Lower lobe of right lung (tissue), 2 donors: ENCODE measurements at regions not wholly inside any gene's neighbourhood (a gene's known extent, or its start where the extent isn't known, plus 50 kb on each side); places are given as distances from the start of the nearest gene placed in this dataset.
"Not testable (repeated sequence)": the region's sequence is repeated elsewhere in the genome, so short reads cannot be mapped to it uniquely, and the experiment has no call there.

Source experiments
- ATAC-seq, 2 donors: fragments of 200-7000 bp; cut with Tn5 transposase; one replicate each; pipeline ENCODE4 v1.9.1; 2020 to 2022; ENCODE audit warnings: mild to moderate bottlenecking in 2 of 2, moderate library complexity in 2 of 2
- DNase-seq: peaks from one replicate; pipeline ENCODE4 v3.0.0-alpha.2; 2020
- H3K27ac ChIP-seq: fragments of 200-600 bp; one replicate; pipeline ENCODE4 v1.8.0; 2022
- H3K27me3 ChIP-seq: fragments of 200-600 bp; one replicate; pipeline ENCODE4 v1.8.0; 2022; ENCODE audit warnings: low read depth
- H3K36me3 ChIP-seq: fragments of 200-600 bp; one replicate; pipeline ENCODE4 v1.8.0; 2022; ENCODE audit warnings: mild to moderate bottlenecking
- H3K4me1 ChIP-seq: fragments of 200-600 bp; one replicate; pipeline ENCODE4 v1.8.0; 2022
- H3K4me3 ChIP-seq: fragments of 200-600 bp; one replicate; pipeline ENCODE4 v1.8.0; 2022; ENCODE audit warnings: mild to moderate bottlenecking
- H3K9me3 ChIP-seq: fragments of 200-600 bp; one replicate; pipeline ENCODE4 v1.8.0; 2022
- intact Hi-C: fragments of 100-400 bp; cut with DNase I; formaldehyde crosslinking; loops from one replicate; pipeline ENCODE4 v1.11.0; 2022
- TF ChIP-seq, protein P1 (sequence below): fragments of 200-600 bp; IDR thresholded peaks from one replicate; pipeline ENCODE4 v1.8.0; 2022; ENCODE audit warnings: antibody characterized with exemption, mild to moderate bottlenecking
- donor health status: DM: no; HTN: yes; CAD: no; lungs with severe emphysema.

GRCh38 chr5:50320131-50320749 is 120.8 kb downstream of the EMB start:
- DNase-seq (no peak), ATAC-seq (no peak)
- Histone ChIP-seq H3K9me3 (no peaks in the 10 kb centered on the region), H3K27me3 (no peaks in the 10 kb centered on the region), H3K4me1 (no peaks in the 10 kb centered on the region), H3K4me3 (no peak overlapping the region), H3K36me3 (no peaks in the 10 kb centered on the region), H3K27ac (no peak overlapping the region)
- TF ChIP-seq, protein P1, sequence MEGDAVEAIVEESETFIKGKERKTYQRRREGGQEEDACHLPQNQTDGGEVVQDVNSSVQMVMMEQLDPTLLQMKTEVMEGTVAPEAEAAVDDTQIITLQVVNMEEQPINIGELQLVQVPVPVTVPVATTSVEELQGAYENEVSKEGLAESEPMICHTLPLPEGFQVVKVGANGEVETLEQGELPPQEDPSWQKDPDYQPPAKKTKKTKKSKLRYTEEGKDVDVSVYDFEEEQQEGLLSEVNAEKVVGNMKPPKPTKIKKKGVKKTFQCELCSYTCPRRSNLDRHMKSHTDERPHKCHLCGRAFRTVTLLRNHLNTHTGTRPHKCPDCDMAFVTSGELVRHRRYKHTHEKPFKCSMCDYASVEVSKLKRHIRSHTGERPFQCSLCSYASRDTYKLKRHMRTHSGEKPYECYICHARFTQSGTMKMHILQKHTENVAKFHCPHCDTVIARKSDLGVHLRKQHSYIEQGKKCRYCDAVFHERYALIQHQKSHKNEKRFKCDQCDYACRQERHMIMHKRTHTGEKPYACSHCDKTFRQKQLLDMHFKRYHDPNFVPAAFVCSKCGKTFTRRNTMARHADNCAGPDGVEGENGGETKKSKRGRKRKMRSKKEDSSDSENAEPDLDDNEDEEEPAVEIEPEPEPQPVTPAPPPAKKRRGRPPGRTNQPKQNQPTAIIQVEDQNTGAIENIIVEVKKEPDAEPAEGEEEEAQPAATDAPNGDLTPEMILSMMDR = no peak
- intact Hi-C loops = no loop called here

DNA sequence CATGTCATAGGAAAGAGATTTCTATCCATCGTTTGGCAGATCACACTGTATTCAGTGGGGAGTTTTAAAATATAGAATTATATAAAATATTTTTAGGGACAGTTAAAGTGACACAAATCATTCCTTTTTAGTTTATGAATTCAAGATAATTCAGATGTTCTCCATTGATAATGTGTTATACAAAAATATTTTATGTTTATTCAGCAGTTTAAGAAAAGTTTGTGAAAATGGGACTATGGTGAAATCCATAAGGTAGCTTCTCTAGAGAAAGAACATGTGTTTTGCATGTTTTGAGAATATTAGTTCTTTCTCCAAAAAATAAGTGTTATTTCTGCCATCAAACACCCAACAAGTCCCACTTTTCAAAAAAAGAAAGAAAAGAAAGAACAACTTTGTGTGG is 122.9 kb downstream of the EMB start:
- H3K27ac ChIP-seq = no peak overlapping the region
- H3K27me3 ChIP-seq = no peaks in the 10 kb centered on the region
- H3K4me1 ChIP-seq = no peaks in the 10 kb centered on the region
- no peak for DNase-seq
- no peaks in the 10 kb centered on the region for H3K36me3 ChIP-seq
- H3K9me3 ChIP-seq = no peaks in the 10 kb centered on the region
- no peak overlapping the region for H3K4me3 ChIP-seq
- TF ChIP-seq, protein P1 = no peak
- intact Hi-C loops = no loop called here
- no peak for ATAC-seq

DNA sequence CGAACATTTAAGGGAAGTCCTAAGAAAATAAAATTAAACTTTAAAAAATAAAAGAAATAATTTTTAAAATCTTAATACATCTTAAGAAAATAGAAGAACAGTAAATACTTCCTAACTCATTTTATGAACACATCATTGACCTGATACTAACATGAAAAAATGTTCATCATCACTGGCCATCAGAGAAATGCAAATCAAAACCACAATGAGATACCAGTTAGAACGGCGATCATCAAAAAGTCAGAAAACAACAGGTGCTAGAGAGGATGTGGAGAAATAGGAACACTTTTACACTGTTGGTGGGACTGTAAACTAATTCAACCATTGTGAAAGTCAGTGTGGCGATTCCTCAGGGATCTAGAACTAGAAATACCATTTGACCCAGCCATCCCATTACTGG is 134.6 kb downstream of the EMB start:
- DNase-seq, intact Hi-C loops, ATAC-seq, H3K36me3 ChIP-seq, H3K4me1 ChIP-seq, H3K9me3 ChIP-seq, H3K27me3 ChIP-seq, H3K27ac ChIP-seq, H3K4me3 ChIP-seq: not testable (repeated sequence)

GRCh38 chr5:50302815-50303490 is 138.1 kb downstream of the EMB start:
- DNase-seq (no peak), ATAC-seq (no peak)
- no peaks in the 10 kb centered on the region for H3K36me3 ChIP-seq
- no peaks in the 10 kb centered on the region for H3K27me3 ChIP-seq
- TF ChIP-seq, protein P1 = no peak
- intact Hi-C loops = no loop called here
- H3K4me3 ChIP-seq = no peak overlapping the region
- H3K9me3 ChIP-seq = no peaks in the 10 kb centered on the region
- no peak overlapping the region for H3K27ac ChIP-seq
- H3K4me1 ChIP-seq = no peaks in the 10 kb centered on the region

DNA sequence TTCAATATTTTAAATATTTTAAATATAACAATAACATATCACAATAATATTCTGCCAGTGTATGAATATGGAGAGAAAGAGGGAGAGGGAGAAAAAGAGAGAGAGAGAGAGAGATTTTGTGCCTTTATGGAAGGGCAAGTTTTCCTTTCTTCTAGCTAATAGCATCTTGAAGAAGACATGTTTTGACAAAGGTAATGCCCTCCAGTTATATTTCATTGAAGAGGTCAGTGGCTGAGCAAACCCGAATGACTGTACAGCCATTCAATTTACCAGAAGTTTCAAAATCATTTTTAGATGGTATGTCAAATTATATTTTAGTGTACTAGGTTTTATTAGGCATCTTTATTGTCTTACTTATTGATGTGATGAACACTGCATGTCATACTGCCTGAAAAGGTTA is 139.3 kb downstream of the EMB start:
- no peak overlapping the region for H3K4me3 ChIP-seq
- DNase-seq (no peak), ATAC-seq (no peak)
- no peaks in the 10 kb centered on the region for H3K36me3 ChIP-seq
- TF ChIP-seq, protein P1 = no peak
- H3K27ac ChIP-seq = no peak overlapping the region
- H3K27me3 ChIP-seq = no peaks in the 10 kb centered on the region
- H3K9me3 ChIP-seq = no peaks in the 10 kb centered on the region
- H3K4me1 ChIP-seq = no peaks in the 10 kb centered on the region
- intact Hi-C loops = no loop called here

- H3K9me3 ChIP-seq = no peaks in the 10 kb centered on the region
- no peak for ATAC-seq
- H3K4me1 ChIP-seq = no peaks in the 10 kb centered on the region
- no peak overlapping the region for H3K4me3 ChIP-seq
- no peak overlapping the region for H3K27ac ChIP-seq
- no peaks in the 10 kb centered on the region for H3K36me3 ChIP-seq
- TF ChIP-seq, protein P1 = no peak
- no peaks in the 10 kb centered on the region for H3K27me3 ChIP-seq
- DNase-seq = no peak
- intact Hi-C loops = no loop called here
Observed at GRCh38 chr5:50300878-50301277, 140.2 kb downstream of the EMB start.
